GM12878 (cell line): ENCODE measurements at regions not wholly inside any gene's neighbourhood (a gene's known extent, or its start where the extent isn't known, plus 50 kb on each side); places are given as distances from the start of the nearest gene placed in this dataset.

Experiments used
- ATF2 ChIP-seq: IDR thresholded peaks from 2 replicates; pipeline ENCODE4 v1.6.1; 2012; ENCODE audit warnings: low read length, inconsistent platforms
- CEBPB ChIP-seq, 2 experiments: fragments of 150-350 bp in 1 of 2; IDR thresholded peaks; 2 replicates each; pipeline ENCODE4 v1.6.1; 2012 to 2014; ENCODE audit warnings: low read depth in 2 of 2, low read length in 2 of 2, borderline replicate concordance in 1 of 2, inconsistent platforms in 1 of 2
- CTCF ChIP-seq, 3 experiments: IDR thresholded peaks in 2 of 3; conservative IDR thresholded peaks in 1 of 3; 2 replicates each; pipeline ENCODE4 v1.5.1; 2011; ENCODE audit warnings: low read depth in 3 of 3, low read length in 3 of 3, mild to moderate bottlenecking in 3 of 3, control low read depth in 2 of 3, moderate library complexity in 2 of 3, inconsistent platforms in 1 of 3, mixed read lengths in 1 of 3; ENCODE audit not compliant: control insufficient read depth in 2 of 3, insufficient read depth in 1 of 3; ENCODE audit errors: extremely low read depth in 1 of 3
- ELK1 ChIP-seq: IDR thresholded peaks from 2 replicates; pipeline ENCODE4 v1.6.1; 2012; ENCODE audit warnings: low read depth, low read length, improper control_type of control experiment
- EP300 ChIP-seq, 2 experiments: fragments of 150-350 bp in 1 of 2; IDR thresholded peaks; 2 replicates each; pipeline ENCODE4 v1.6.1; 2011 to 2012; ENCODE audit warnings: low read depth in 2 of 2, low read length in 2 of 2, borderline replicate concordance in 1 of 2, improper control_type of control experiment in 1 of 2, inconsistent platforms in 1 of 2; ENCODE audit not compliant: control insufficient read depth in 1 of 2
- EZH2 ChIP-seq: IDR thresholded peaks from 2 replicates; pipeline ENCODE4 v1.6.1; 2012; ENCODE audit warnings: low read depth, mild to moderate bottlenecking, control low read depth, inconsistent platforms, low read length, borderline replicate concordance; ENCODE audit not compliant: control insufficient read depth
- FOXM1 ChIP-seq: IDR thresholded peaks from 2 replicates; pipeline ENCODE4 v1.6.1; 2012; ENCODE audit warnings: low read depth, mild to moderate bottlenecking, inconsistent platforms, low read length, moderate library complexity
- POLR2A ChIP-seq: IDR thresholded peaks from 2 replicates; pipeline ENCODE4 v1.6.1; 2011; ENCODE audit warnings: low read depth, mild to moderate bottlenecking, low read length

- TF ChIP-seq CTCF (IDR thresholded peaks at IDR 0.05 in 2 of 3, conservative IDR thresholded peaks at IDR 0.05 in 1 of 3; ENCODE audit: control insufficient read depth in 2 of 3, extremely low read depth in 1 of 3, insufficient read depth in 1 of 3, low read depth in 3 of 3, low read length in 3 of 3) (no peak), EP300 (IDR thresholded peaks at IDR 0.05; ENCODE audit: borderline replicate concordance in 1 of 2, control insufficient read depth in 1 of 2, low read depth in 2 of 2, low read length in 2 of 2) (no peak), POLR2A (no peak), EZH2 (no peak), ATF2 (no peak), ELK1 (no peak), CEBPB (IDR thresholded peaks at IDR 0.05; ENCODE audit: borderline replicate concordance in 1 of 2, low read depth in 2 of 2, low read length in 2 of 2) (no peak), FOXM1 (no peak)
These were observed 627.2 kb upstream of the LUZP2 start for GRCh38 chr11:23869671-23870070.
